Stimulated activated CD8-positive, alpha-beta memory T cell treated with anti-CD3 and anti-CD28 coated beads, Interleukin-7, amount 100 ng/mL, for 24 hours (primary cell): ENCODE measurements at regions not wholly inside any gene's neighbourhood (a gene's known extent, or its start where the extent isn't known, plus 50 kb on each side); places are given as distances from the start of the nearest gene placed in this dataset.

ENCODE experiments used
- DNase-seq: peaks from one replicate; pipeline ENCODE4 v3.0.0-alpha.2; 2020; ENCODE audit warnings: low read depth

DNA sequence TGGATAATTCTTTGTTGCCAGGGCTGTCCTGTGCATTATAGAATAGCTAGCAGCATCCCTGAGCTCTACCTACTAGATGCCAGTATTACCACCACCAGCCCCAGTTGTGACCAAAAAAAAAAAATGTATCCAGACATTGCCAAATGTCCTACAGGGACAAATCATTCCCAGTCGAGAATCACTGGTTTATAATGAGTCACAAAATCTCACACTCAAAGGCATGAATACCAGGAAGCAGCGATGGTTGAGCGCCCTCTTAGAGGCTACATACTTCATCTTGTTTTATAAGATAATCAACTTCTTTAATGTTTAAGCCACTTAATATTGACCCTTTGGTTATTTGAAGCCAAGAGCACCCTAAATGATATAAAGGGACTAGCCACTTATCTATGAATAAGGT, 297.3 kb downstream of the DHX15 start:
- no peak for DNase-seq

DNA sequence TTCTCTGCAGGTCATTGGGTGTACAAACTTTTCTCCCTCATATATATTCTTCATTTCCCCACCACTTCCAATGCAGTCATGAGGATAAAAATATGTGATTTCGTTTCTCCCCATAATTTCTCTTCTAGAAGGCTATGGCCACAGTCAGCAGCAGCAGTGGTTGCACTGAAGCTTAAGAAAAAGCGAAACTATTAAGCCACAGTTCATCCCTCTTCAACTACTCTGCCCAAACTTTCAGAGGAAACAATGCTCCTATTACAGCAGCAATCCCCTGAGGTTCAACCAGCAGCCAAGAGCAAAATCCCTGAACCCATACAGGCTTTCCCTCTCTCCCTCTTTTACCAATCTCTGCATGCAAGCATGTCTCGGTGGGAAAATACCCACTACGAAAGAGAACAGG, 298.6 kb downstream of the DHX15 start:
- DNase-seq: no peak

DNA sequence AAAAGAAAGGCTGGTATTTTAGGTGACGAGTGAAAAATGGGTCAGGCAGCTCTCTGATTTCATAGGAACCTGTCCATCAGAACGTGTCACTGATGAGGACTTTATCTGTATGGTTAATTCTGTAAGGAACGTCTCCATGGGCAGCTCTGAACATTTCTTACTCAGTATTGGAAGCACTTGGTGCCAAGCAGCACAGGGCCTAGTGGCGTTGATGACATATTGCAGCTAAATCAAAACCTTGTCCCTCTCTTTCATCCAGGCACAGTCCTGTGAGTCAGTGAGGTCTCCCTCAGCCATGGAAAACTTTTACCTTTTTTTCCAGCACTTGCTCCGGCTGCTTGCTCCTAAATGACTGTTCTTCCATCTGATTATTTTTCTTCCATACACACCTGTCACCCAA, 301.9 kb downstream of the DHX15 start:
- DNase-seq: no peak

DNA sequence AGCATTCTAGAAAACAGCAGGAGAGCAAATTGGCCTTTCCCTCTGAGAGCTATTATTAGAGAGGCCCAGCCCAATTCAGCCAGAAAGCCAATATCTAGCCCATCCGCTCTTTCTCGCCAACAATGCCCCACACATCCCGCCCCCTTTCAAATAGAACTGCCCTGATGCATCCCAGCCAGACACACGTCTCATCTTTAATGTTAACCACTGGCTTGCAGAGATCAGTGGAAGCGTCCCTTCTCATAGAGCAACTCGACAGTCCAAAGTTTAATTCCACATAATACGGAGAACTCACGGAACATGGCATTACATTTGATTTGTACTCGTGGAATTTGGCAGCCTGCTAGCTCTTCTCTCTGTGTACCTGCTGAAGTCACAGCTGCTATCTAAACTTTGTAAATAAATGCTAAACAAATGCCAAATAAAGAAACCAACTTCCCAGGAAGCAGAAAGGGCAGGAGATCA, 304.4 kb downstream of the DHX15 start:
- no peak for DNase-seq

DNA sequence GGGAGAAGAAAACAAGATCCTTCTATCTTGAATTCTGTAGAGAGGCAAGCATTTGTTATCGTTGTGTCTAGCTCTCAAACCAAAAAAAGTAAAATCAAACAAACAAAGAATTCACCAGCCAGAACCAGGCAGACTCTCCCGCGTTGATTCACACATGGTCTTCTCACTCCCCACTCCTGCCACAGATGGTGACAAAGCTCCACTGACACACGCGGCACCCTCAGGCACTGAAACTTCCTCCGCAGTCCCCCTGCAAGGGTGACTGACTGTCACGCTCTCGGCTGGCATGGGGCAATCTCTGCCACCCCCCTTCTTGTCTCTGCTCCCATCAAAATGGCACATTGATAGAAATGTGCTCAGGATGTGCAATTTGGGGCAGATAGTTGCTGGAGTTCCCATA, 304.9 kb downstream of the DHX15 start:
- no peak for DNase-seq

DNA sequence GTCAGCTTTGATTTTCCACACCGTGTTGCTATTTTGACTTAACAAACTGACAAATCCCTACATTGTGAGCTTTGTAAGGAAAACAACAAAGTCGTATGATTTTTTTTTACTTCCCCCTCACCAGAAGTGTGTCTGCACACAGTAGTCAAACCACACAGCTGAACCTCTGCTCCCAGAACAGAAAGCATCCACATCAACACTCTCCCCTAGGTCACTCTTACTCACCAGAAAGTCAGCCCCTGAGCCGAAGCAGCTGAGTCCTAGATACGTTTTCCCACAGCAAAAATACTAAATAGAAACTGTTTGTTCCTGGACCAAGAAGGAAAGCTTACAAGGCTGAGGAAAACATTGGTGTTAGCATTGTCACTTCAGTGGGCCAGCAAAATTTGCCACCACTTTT, 305.7 kb downstream of the DHX15 start:
- DNase-seq: no peak

DNA sequence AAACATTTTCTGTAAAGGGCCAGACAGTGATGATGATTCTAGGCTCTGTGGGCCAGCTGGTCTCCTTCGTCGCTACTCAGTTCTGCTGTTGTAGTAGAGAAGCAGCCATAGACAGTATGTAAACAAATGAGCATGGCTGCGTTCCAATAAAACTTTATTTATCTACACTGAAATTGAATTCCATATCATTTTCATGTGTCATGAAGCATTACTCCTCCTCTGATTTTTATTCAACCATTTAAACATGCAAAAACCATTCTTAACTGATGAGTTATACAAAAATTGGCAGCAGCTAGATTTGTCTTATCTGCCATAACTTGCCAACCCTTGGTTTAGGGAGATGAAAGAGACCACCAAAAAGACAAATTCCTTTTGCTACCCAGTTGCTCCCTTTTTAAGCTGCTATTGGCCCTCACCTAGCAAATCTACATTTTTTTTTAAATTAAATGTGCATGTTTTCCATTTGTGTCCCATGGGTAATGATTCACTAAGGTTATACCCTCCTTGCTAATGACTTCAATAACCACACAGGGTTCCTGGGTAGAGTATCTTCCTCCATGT, 309.9 kb downstream of the DHX15 start:
- no peak for DNase-seq

DNA sequence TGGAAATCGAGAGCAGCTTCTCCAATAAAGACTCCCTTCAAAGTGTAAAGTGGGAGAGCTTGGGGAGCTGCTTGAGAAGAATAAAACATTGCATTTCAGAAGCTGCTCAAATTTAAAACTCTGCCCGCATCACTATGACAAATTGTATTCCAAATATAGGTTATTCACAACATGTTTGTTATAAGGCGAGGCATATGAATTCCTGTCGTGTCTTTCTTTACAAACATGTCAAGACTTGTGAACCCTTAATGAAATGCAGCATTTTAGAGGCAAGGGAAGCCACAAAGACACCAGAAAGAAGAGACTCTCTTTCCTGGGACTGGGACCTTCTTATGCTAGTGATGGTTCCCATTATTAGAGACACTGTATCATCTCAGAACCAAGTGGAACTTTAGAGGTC, 311.2 kb downstream of the DHX15 start:
- DNase-seq: no peak

DNA sequence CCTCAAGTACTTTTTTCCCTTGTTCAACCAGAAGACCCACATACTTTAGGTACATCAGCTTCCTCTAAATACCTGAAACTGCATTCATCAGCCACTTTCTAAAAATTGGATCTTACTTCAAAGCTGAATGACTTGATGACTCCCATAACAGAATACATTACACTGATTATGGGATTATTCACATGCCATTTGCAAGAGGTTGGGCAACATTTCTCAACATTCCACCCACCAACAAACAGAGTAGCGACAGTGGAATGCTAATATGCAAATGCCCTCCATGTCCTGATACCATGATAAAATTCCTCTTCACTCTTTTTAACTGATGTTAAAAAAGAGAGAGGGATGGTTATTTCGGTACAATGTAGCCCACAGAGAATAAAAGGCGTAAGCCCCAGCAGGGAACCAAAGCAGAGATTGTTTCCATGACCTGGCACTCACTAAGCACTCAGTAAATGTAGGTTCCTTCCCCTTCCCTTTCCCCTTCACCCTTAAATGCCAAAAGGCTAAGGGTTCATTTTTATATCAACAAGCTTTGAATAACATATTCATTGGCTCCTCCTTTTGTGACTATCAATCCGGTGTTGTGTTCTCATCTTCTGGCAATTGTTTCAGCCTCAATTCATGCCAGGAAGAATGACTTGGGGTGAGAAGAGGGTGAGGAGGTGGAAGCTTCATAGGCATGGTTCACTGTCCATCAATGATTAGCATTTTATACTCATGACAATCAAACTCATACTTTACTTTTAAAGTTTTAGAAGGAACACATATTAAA, 317.2 kb downstream of the DHX15 start:
- DNase-seq: no peak

DNA sequence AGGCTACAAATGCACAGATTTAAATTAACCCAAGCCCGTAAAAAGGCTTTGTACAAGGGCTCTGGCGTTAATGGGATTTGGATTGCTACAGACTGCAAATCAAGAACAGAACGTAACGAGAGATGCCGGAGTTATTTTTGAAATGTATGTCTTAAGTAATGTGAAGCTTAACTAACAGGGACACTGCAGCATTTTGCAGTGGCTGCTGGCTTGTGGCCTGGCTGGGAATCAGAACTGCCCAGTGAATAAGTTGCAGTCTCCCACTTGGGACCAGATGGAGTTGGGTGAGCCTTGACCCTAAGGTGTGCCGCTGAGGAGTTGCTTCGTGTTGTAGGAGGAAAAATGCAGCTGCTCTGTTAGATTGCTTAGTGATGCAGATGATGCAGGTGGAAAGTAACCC, 318.4 kb downstream of the DHX15 start:
- no peak for DNase-seq

DNA sequence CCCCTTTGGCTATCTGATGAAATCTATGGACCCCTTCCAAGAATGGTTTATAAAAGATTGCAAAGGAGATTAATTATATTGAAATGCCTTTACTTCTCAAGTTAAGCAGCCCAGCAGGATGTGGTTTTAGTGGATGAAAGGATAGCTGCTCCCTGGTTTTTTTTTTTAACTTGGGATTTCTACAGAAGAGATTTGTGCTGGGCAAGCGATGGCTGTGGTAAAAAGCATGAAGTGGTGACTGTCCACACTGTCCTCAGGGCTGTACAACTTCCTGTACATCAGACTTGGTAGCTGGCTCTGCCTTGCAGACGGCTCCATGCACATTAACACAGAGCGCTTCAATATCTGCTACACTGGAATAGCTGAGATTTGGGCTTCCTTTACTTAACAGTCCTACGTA, 321.7 kb downstream of the DHX15 start:
- DNase-seq: no peak

DNA sequence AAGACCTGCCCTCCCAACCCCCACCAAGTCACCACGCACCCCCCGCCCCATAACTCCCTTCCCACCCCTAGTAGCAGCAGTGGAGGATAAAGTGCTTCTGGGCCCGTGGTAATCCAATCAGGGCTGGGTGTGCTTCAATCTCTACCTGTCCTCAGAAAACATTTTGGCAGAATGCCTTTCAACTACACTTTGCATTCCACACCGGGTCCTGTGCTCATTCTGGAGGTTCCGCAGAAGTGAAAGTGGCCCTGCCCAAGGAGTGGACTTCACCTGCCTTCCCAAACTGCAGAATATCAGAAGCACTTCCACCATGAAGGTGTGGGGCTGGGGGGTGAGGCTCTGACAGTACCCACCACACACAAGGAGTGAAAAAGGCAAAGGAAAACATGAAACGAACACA, 322.3 kb downstream of the DHX15 start:
- no peak for DNase-seq

DNA sequence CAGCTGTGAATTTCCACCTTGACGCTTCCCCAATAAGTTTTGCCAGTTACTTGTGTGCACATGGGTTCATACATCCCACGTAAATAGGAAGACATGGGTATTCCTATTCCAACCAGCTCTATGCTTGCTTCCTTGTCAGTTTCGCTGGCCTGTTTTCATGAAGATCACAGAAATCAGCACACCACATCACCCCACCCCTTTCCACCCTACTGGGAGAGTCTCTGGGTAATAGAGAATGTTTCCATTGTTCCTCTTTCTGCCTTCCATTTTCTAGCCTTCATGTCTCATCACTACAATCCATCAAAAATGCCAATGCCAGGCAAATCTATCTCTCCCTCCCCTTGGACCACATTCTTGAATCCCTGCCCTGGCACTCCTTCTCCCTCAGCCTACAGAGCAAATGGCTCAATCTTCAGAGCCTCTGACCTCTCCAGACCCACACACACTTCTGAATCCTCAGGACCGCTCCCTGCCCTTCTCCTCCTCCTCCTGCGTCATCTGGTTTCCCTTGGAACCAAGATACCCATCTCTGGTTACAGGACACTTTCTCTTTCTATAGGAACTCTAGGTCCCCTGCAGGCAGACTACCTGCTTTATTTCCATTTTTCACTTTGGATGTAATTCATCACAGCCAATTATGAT, 323.3 kb downstream of the DHX15 start:
- DNase-seq: no peak

DNA sequence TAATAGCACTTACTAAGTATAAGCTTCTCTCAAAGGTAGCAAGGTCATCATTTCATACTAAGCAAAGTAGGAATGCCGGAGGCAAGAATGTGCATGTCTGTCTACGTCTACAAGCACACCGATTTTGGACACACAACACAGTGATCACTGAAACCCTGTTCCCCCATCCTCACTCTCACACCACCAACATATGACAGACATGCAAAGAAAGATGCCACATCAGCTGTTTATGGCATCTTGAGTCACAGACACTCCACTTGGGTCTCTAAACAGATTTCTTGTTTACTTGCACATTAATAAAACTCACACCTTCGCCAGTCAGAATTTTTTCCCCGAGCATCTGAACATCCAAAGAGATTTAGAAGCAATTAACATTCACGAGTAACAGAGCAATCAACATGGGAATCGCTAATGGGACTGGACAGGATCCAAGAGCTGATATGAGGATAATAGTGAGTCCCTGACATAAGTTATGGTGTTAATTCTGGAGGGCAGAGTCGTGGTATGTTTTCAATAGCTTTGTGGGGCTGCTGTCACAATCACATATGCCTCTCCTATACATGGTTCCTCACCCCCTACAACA, 324.1 kb downstream of the DHX15 start:
- no peak for DNase-seq

DNA sequence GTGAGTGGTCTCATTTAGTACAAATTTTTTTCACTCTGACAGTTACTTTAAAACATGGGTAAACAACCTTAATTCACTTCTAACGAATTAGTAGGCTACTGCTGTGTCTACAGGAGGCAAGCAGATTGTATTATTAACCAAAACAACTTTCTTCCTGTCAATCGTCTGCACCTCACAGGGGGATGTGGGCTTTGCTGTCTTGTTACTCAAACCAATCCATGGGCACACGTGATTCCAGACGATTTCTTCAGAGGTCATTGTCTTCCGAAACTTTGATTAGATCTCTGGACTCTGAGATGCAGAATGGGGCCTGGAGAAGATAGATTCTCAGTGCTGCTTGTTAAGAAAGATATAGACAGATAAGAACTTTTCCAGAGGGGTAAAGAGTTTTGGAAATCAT, 327.8 kb downstream of the DHX15 start:
- no peak for DNase-seq

DNA sequence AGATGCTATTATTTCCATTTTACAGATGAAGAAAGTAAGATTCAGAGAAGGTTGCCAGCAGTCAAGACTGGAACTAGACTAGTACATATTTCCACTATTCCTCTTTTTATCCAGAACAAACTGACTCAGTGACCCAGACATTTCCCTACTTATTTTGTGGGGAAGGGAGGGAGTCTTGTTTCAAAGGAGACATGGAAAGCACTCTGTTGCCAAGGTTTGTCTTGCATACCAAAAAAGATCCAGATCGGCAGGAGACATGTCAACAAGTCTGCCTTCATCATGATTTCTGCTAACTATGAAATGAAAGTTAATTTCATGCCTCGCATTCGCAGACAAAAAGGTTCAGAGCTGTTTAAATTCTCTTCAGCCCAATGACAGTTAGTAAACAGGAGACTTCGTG, 328.3 kb downstream of the DHX15 start:
- no peak for DNase-seq

DNA sequence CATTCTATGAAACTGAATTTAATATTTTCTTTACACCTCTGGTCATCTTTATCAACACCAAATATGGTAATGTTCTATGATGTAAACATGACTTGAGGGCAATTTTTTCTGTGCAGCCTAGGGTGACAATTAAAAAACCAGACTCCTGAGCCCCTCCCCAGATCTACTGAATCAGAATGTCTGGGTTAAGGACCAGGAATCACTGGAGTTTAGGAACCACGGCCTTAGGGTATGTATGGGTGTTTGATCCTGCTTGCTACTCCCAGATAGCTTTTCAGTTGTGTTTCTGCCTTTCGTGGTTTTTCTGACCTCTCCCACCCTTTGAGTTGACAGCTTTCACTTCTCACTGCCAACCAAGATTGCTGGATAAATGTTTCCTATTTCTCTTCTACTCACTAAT, 332.2 kb downstream of the DHX15 start:
- no peak for DNase-seq

DNA sequence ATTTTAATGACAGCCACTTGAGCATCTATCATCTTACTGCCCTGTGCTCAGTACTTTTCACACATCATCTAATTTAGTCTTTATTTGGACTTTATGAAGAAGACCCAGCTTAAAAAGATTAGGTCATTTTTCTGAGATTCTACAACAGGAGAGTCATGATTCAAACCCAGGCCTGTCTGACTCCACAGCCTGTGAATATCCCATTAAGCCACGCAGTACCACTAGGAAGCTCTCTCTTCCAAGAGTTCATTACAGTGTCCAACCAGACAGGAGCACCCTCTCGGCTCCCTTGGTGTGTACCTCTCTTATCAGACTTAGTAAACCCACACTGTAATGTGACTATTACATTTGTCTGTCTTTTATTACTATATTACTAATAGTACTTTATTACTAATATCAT, 332.8 kb downstream of the DHX15 start:
- DNase-seq: no peak

DNA sequence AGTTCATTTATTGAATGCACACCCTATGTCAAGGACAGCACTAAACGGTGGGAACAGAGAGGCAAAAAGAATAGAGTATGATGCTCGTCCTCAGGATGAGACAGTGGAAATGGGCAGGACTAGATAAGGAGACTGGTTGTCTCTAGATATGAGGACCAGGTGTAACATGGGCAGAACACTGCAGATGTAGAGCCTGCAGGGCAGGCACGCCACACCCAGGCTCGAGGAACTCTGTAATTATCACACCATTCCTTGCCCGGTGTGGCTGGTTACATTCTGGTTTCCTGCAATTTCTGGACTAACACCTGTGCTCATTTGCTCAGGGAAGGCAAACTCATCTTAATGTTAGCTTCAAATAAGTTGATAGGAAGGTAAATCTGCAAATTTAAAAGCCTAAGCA, 334.4 kb downstream of the DHX15 start:
- no peak for DNase-seq

DNA sequence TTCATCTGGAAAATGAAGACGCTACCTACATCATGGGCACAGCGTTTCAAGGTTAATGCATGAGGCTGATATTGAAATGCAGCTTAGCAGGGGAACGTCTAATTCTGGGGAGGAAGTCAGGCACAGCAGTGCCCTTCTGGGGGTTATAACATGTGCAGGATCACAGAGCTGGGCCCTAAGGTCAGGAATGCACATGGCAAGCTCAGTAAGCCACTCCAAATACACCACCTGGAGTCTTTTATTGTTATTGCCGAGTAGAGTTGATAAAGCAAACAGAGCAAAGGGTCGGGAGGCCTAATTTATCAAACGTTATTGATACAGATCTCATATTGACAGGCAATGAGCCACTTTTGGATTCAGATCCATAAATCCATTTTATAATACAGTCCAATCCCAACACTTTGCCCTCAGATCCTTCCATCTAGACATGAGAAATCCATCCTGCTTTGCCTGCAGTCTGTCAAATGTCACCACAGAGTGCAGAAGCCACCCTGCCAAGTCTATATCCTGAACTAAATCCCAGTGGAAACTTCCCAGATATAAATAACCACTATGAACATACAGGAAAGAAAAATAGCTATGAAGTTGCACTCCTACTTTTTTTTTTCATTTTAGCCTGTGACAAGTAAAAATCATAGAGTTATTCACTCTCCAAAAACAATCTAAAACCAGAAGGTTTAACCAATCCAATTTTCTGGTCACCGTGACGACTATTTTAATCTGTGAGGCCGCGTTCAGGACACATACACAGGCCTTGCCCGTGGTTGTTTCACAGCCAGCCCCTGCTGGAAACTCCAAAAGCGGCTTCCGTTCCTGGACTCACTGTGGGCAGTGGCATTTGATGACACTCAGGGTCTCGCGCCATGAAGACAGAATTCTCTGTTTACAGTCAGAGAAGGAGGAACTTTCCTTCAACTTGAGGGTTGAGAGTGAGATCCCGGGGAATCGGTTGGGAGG, 335.4 kb downstream of the DHX15 start:
- DNase-seq: no peak

DNA sequence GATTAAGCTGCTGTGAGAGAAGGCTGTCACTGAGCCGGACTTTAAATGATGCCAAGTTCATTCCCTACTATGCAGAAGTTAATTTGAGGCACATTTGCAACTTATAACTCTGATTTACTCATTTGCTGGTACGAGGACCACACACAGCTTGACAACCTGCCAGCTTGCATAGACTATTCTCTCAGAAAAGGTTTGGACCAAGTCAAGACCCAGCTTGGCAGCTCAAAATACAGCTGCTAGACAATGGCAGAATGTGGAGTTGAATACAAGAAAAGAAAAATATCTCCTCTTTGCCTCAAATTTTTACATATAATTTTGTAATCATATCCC, 338.9 kb downstream of the DHX15 start:
- DNase-seq: no peak
